MG63 (cell line): ENCODE measurements at regions not wholly inside any gene's neighbourhood (a gene's known extent, or its start where the extent isn't known, plus 50 kb on each side); places are given as distances from the start of the nearest gene placed in this dataset.
"Not testable (repeated sequence)": the region's sequence is repeated elsewhere in the genome, so short reads cannot be mapped to it uniquely, and the experiment has no call there.

Source experiments
- DNase-seq: peaks from one replicate; pipeline ENCODE4 v3.0.0-alpha.2; 2020
- H3K27me3 ChIP-seq: fragments of 250-450 bp; sonication (Bioruptor Pico); 2 replicates; pipeline ENCODE4 v1.5.1; 2020; ENCODE audit warnings: mild to moderate bottlenecking, moderate library complexity
- H3K36me3 ChIP-seq: fragments of 250-450 bp; sonication (Bioruptor Pico); 2 replicates; pipeline ENCODE4 v1.5.1; 2020; ENCODE audit warnings: mild to moderate bottlenecking, moderate library complexity
- H3K4me3 ChIP-seq: fragments of 250-450 bp; sonication (Bioruptor Pico); 2 replicates; pipeline ENCODE4 v1.5.1; 2020; ENCODE audit warnings: mild to moderate bottlenecking, moderate library complexity
- H3K9me3 ChIP-seq: fragments of 250-450 bp; sonication (Bioruptor Pico); 2 replicates; pipeline ENCODE4 v1.5.1; 2020; ENCODE audit warnings: mild to moderate bottlenecking, moderate library complexity

DNA sequence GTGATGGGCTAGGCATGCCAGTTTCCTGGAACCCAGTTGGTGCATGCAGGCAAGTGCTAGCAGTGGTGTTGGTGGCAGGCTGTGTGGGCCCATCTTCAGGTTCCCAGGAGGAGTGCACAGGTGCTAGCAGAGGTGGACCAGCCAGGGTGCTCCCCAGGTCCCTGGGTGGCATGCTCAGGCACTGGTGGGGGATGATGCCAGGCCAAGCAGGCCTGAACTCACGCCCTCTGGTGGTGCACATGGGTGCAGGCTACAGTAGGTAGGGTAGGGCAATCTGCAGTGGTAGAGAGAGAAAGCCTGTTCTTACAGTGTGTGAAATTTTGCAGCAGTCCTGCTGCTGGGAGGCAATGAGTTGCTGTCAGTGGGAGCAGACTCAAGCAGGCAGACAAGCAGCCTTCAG, 1651.8 kb downstream of the DPP10 start:
- no peaks in the 10 kb centered on the region for H3K27me3 ChIP-seq
- DNase-seq, result peak; percentile 5

DNA sequence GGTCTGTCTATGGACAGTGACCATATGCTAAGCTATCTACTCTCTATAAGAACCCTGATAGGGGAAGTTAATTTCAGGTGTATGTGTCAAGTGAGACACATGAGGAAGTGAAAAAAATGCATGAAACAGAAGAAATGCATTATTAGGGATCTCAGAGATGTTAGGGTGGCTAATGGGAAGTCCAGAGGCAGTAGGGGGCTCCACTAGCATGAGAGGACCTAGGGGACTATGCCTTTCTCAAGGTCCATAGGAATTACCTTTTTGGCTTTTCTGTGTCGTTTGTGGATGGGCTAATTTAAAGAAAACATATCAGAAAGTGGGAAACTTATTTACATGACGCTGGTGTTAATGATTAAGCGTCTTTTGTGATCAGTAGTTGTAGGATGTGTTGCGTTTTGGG, 1653.2 kb downstream of the DPP10 start:
- Histone ChIP-seq H3K4me3 (no peak overlapping the region), H3K9me3 (no peaks in the 10 kb centered on the region), H3K27me3 (no peaks in the 10 kb centered on the region), H3K36me3 (no peaks in the 10 kb centered on the region)
- DNase-seq, result no peak

More for the DNA sequence above, 1651.8 kb downstream of the DPP10 start:
- Histone ChIP-seq H3K4me3 (no peak overlapping the region), H3K9me3 (no peaks in the 10 kb centered on the region), H3K36me3 (no peaks in the 10 kb centered on the region)

DNA sequence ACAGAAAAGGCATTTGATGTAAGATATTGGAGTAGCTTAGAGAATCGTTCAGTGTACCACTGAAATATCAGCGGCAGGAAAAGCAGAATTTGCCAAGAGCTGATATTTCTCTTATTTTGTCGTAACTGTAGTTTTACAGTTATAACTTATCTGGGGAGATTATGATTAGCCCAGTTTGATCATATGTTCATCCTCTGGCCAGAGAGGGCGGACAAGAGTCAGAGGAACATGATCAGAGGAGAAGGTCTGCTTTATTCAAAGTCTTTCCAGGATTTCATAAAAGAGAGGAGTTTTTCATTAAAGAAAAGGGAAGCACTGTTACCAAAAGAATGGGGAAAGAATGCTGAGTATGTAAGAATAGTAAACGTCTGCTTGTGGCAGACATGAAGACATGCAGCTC, 1655.6 kb downstream of the DPP10 start:
- Histone ChIP-seq H3K27me3 (no peaks in the 10 kb centered on the region), H3K4me3 (no peak overlapping the region), H3K9me3 (no peaks in the 10 kb centered on the region), H3K36me3 (no peaks in the 10 kb centered on the region)
- DNase-seq, result no peak

GRCh38 chr2:116109471-116109870, 1667.0 kb downstream of the DPP10 start:
- no peak overlapping the region for H3K4me3 ChIP-seq
- no peaks in the 10 kb centered on the region for H3K27me3 ChIP-seq
- no peaks in the 10 kb centered on the region for H3K9me3 ChIP-seq
- H3K36me3 ChIP-seq, result no peaks in the 10 kb centered on the region
- no peak for DNase-seq

DNA sequence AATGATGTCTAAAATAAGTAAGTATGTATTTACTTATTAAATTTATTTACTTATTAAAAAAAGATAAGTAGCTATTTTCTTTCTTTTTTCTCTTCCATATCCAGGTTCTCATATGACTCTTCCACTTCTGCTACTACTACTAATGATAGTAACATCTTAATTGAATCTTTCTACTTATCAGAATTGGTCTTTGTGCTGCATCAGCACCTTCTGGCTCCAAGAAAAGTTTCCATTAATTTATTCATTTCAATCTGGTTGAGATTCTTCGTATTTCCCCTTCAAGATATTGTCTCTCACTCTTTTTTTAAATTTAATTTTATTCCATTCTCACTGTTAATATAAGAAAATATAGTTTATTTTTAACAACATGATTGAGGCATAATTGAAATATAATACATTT, 1675.4 kb downstream of the DPP10 start:
- Histone ChIP-seq H3K36me3 (no peaks in the 10 kb centered on the region), H3K4me3 (no peak overlapping the region), H3K9me3 (peaks cover 4% of the 10 kb centered on the region; the same call in 1 of the 2 replicates), H3K27me3 (no peaks in the 10 kb centered on the region)
- DNase-seq, result no peak

GRCh38 chr2:116132833-116133232, 1681.7 kb upstream of the DDX18 start:
- Histone ChIP-seq H3K9me3 (no peaks in the 10 kb centered on the region), H3K27me3 (no peaks in the 10 kb centered on the region), H3K36me3 (no peaks in the 10 kb centered on the region), H3K4me3 (no peak overlapping the region)
- no peak for DNase-seq

- Histone ChIP-seq H3K4me3 (no peak overlapping the region), H3K27me3 (no peaks in the 10 kb centered on the region), H3K9me3 (no peaks in the 10 kb centered on the region), H3K36me3 (no peaks in the 10 kb centered on the region)
- peak; percentile 10 for DNase-seq
Observed at GRCh38 chr2:116133381-116133942, 1681.0 kb upstream of the DDX18 start.

- H3K36me3 ChIP-seq, result no peaks in the 10 kb centered on the region
- H3K9me3 ChIP-seq, result no peaks in the 10 kb centered on the region
- DNase-seq, result no peak
- H3K27me3 ChIP-seq, result no peaks in the 10 kb centered on the region
- H3K4me3 ChIP-seq, result no peak overlapping the region
Observed at GRCh38 chr2:116141891-116142474, 1672.5 kb upstream of the DDX18 start.

DNA sequence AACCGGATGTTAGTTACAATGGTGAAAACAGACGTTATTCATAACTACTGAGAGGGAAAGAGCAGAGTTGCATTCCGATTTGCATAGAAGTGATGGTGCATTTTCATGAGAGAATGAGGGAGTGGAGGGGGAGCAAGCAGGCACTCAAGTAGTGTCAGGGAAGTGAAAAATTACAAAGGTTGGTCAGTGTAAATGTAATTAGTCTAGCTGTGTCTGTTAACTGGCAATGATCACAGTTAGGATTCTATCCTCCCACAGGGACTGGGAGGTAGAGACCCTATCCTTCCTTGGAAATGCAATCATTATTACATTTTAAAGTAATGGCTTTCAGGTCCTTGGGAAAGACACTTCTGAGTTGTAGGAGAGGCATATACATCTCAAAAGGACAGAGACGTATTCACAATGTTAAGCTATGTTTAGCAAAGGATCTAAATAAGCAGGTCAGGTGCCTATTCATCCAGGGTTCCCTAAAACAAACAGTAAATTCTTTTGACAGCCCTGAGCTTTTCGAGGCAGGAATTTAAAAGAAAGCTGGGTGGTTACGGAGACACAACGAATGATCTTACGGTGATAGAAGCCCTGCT, 1671.8 kb upstream of the DDX18 start:
- H3K36me3 ChIP-seq, result no peaks in the 10 kb centered on the region
- H3K4me3 ChIP-seq, result no peak overlapping the region
- no peak for DNase-seq
- H3K9me3 ChIP-seq, result no peaks in the 10 kb centered on the region
- H3K27me3 ChIP-seq, result no peaks in the 10 kb centered on the region

DNA sequence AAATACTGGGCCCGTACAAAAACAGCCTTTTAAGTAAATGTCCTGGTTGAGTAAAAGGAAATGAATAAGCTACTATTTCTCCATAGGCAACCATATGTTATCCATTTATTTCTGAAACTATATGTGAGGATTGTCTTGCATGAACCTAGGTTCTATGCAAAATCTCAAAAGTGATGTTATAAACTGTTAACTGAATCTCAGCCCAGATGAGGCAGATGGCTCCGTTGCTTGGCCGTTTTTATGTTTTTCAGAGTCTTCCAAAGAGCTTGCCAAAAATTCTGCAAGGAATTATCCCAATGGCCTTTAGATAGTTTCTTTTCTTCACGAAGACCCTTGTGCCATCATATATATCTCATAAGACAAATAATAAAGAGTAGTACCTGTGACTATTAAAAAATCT, 1669.5 kb upstream of the DDX18 start:
- Histone ChIP-seq H3K4me3 (no peak overlapping the region), H3K9me3 (no peaks in the 10 kb centered on the region), H3K27me3 (no peaks in the 10 kb centered on the region), H3K36me3 (no peaks in the 10 kb centered on the region)
- no peak for DNase-seq

DNA sequence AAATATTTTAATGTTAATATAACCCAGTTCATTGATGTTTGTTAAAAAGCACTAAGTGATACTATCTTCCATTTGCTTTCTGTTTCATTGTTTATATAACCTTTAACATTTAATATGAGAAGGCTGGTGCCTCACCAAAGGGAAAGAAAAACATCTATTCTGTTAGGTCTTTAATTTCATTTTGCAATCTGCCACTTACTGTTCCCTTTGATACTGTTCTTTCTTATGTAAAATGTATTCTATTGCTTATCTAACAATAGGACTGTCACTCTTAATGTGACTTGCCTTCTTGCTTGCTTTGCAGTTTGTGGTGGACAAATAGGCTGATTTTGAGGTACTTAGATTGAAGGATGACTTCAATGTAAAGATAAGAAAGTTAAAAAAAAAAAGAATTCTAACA, 1666.1 kb upstream of the DDX18 start:
- DNase-seq, result no peak
- H3K27me3 ChIP-seq, result no peaks in the 10 kb centered on the region
- H3K36me3 ChIP-seq, result no peaks in the 10 kb centered on the region
- H3K9me3 ChIP-seq, result no peaks in the 10 kb centered on the region; the same call in 1 of the 2 replicates
- no peak overlapping the region for H3K4me3 ChIP-seq

- Histone ChIP-seq H3K9me3 (no peaks in the 10 kb centered on the region; the same call in none of the 2 replicates), H3K36me3 (no peaks in the 10 kb centered on the region), H3K4me3 (no peak overlapping the region), H3K27me3 (no peaks in the 10 kb centered on the region)
- DNase-seq, result no peak
Observed at GRCh38 chr2:116153729-116154128, 1660.8 kb upstream of the DDX18 start.

- no peak for DNase-seq
Observed at GRCh38 chr2:116160657-116161056, 1653.8 kb upstream of the DDX18 start.

DNA sequence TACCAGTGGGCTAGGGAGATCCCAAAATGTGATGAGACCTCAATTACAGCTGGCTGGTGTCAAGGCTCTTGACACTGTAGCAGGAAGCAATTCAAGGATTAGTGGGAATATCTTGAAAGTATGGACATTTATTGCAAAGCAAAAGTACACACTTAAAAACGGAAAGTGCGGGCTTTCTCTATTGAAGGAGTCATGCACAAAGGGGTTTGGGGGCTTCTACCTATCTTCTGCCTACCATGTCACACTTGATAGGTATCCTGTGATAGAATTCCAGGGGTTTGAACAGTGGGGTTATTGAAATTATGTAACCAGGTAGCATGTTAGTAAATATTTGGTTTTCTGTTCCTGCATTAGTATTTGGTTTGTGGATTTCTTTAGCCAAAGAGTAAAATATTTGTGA, 1652.1 kb upstream of the DDX18 start:
- no peak for DNase-seq
- H3K27me3 ChIP-seq, result no peaks in the 10 kb centered on the region
- H3K4me3 ChIP-seq, result no peak overlapping the region
- H3K9me3 ChIP-seq, result peaks cover 14% of the 10 kb centered on the region
- H3K36me3 ChIP-seq, result no peaks in the 10 kb centered on the region

More at GRCh38 chr2:116160657-116161056, 1653.8 kb upstream of the DDX18 start:
- Histone ChIP-seq H3K9me3 (peaks cover 14% of the 10 kb centered on the region), H3K36me3 (no peaks in the 10 kb centered on the region), H3K4me3 (no peak overlapping the region), H3K27me3 (no peaks in the 10 kb centered on the region)

GRCh38 chr2:116167107-116167506, 1647.4 kb upstream of the DDX18 start:
- DNase-seq, result no peak
- Histone ChIP-seq H3K27me3 (no peaks in the 10 kb centered on the region), H3K36me3 (no peaks in the 10 kb centered on the region), H3K4me3 (no peak overlapping the region), H3K9me3 (peaks cover 14% of the 10 kb centered on the region)

DNA sequence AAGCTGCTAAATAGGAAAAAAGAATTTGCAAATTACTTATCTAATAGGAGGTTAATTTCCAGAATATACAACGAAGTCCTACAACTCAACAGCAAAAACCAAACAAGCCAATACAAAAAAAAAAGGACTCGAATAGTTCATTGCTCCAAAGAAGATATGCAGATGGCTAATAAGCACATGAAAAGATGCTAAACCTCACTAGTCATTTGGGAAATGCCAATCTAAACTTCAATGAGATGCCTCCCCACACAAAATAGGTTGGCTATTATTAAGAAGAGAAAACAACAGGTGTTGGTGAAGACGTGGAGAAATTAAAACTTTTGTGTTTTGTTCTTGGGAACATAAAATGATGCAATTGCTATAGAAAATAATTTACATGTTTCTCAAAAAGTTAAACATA, 1634.4 kb upstream of the DDX18 start:
- Histone ChIP-seq H3K36me3 (no peaks in the 10 kb centered on the region), H3K27me3 (no peaks in the 10 kb centered on the region), H3K4me3 (no peak overlapping the region), H3K9me3 (peaks cover 4% of the 10 kb centered on the region)
- DNase-seq, result no peak

GRCh38 chr2:116190684-116191083, 1623.8 kb upstream of the DDX18 start:
- H3K4me3 ChIP-seq, H3K9me3 ChIP-seq, H3K36me3 ChIP-seq, H3K27me3 ChIP-seq, DNase-seq: not testable (repeated sequence)

DNA sequence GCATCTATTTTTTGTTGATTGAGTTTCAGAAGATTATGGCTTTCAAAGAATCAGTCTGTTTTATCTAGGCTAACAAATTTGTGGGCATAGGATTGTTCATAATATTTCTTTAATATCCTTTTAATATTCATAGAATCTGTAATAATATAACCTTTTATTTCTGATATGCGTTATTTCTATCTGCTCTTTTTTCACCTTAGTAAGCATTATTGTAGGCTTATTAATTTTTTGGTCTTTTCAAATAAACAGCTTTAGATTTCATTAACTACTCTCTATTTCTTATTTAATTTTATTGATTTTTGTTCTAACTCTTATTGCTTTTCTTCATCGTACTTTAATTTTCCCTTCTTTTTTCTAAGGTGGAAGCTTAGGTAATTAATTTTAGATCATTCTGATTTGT, 1614.4 kb upstream of the DDX18 start:
- Histone ChIP-seq H3K9me3 (peaks cover 2% of the 10 kb centered on the region; the same call in 1 of the 2 replicates), H3K27me3 (no peaks in the 10 kb centered on the region), H3K4me3 (no peak overlapping the region), H3K36me3 (no peaks in the 10 kb centered on the region)
- no peak for DNase-seq
